Mucosa of descending colon (tissue), 3 donors: ENCODE measurements at regions not wholly inside any gene's neighbourhood (a gene's known extent, or its start where the extent isn't known, plus 50 kb on each side); places are given as distances from the start of the nearest gene placed in this dataset.

ENCODE experiments used
- ATAC-seq: fragments of 200-7000 bp; cut with Tn5 transposase; one replicate; pipeline ENCODE4 v1.9.1; 2020; ENCODE audit warnings: mild to moderate bottlenecking, moderate library complexity
- DNase-seq, 3 donors: peaks; one replicate each; pipeline ENCODE4 v3.0.0-alpha.2; 2020
- H3K36me3 ChIP-seq: fragments of 200-600 bp; one replicate; pipeline ENCODE4 v1.8.0; 2021; ENCODE audit warnings: low read depth, mild to moderate bottlenecking
- H3K4me1 ChIP-seq: fragments of 200-600 bp; one replicate; pipeline ENCODE4 v1.8.0; 2021; ENCODE audit warnings: low read depth, mild to moderate bottlenecking
- H3K4me3 ChIP-seq: fragments of 200-600 bp; one replicate; pipeline ENCODE4 v1.8.0; 2021; ENCODE audit warnings: mild to moderate bottlenecking
- H3K9me3 ChIP-seq: fragments of 200-600 bp; one replicate; pipeline ENCODE4 v1.8.0; 2021; ENCODE audit warnings: mild to moderate bottlenecking
- intact Hi-C, 2 donors: fragments of 100-400 bp; cut with DNase I in 1 of 2; cut with micrococcal nuclease in 1 of 2; formaldehyde crosslinking; loops; one replicate each; pipeline versions ENCODE4 v1.11.0 to v1.11.1; 2022; cut with DNase I, micrococcal nuclease
- TF ChIP-seq, protein P1 (sequence below): fragments of 200-600 bp; IDR thresholded peaks from one replicate; pipeline ENCODE4 v1.8.0; 2022; ENCODE audit warnings: antibody characterized with exemption, mild to moderate bottlenecking
- donor health status: DM: no; HTN: no; CAD: no; lungs with moderate emphysema.
- donor health status: DM: no; HTN: no; CAD: no.
- donor health status: DM: no; HTN: yes; CAD: no.

DNA sequence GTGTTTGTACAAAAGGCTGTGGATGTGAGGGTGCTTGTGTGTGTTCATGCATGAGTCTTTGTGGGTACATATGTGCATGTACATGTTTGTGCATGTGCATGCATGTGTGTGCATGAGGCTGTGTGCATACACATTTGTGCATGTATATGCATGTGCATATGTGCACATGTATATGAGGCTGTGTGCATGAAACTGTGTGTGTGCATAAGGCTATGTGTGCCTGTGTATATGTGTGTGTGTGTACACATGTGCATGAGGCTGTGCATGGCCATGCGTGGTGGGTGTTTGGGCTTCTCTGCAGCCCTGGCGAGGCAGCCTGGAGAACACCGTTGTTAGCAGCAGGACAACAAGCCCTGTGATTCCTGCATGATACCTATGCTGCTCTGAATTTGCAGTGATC is 207.7 kb upstream of the ADCY1 start:
- no peak overlapping the region for H3K4me3 ChIP-seq
- intact Hi-C loops: no loop called here
- no peaks in the 10 kb centered on the region for H3K4me1 ChIP-seq
- no peaks in the 10 kb centered on the region for H3K36me3 ChIP-seq
- TF ChIP-seq, protein P1, sequence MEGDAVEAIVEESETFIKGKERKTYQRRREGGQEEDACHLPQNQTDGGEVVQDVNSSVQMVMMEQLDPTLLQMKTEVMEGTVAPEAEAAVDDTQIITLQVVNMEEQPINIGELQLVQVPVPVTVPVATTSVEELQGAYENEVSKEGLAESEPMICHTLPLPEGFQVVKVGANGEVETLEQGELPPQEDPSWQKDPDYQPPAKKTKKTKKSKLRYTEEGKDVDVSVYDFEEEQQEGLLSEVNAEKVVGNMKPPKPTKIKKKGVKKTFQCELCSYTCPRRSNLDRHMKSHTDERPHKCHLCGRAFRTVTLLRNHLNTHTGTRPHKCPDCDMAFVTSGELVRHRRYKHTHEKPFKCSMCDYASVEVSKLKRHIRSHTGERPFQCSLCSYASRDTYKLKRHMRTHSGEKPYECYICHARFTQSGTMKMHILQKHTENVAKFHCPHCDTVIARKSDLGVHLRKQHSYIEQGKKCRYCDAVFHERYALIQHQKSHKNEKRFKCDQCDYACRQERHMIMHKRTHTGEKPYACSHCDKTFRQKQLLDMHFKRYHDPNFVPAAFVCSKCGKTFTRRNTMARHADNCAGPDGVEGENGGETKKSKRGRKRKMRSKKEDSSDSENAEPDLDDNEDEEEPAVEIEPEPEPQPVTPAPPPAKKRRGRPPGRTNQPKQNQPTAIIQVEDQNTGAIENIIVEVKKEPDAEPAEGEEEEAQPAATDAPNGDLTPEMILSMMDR: no peak
- DNase-seq (no peak), ATAC-seq (no peak)
- peaks cover 5% of the 10 kb centered on the region for H3K9me3 ChIP-seq

DNA sequence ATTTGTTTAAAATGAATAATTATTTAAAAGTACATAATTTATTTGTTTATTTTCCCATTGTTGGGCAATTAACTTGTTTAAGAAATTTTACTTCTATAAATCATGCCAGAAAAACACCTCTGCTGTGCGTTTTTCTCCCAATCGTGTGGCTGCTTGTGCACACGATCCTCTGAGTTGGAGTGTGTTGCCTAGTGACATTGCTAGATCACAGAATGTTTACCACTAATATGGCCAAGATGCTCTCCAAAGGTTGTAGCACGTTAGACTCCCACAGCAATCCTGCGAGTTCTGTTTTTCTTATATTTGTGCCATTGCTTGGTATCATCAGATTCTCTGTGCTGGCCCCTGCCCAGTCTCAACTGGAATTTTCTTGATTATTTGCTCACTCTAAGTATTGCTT is 207.1 kb upstream of the ADCY1 start:
- ATAC-seq (no peak), DNase-seq (no peak)
- Histone ChIP-seq H3K36me3 (no peaks in the 10 kb centered on the region), H3K4me1 (no peaks in the 10 kb centered on the region), H3K9me3 (peaks cover 5% of the 10 kb centered on the region), H3K4me3 (no peak overlapping the region)
- intact Hi-C loops: no loop called here
- TF ChIP-seq, protein P1: no peak

DNA sequence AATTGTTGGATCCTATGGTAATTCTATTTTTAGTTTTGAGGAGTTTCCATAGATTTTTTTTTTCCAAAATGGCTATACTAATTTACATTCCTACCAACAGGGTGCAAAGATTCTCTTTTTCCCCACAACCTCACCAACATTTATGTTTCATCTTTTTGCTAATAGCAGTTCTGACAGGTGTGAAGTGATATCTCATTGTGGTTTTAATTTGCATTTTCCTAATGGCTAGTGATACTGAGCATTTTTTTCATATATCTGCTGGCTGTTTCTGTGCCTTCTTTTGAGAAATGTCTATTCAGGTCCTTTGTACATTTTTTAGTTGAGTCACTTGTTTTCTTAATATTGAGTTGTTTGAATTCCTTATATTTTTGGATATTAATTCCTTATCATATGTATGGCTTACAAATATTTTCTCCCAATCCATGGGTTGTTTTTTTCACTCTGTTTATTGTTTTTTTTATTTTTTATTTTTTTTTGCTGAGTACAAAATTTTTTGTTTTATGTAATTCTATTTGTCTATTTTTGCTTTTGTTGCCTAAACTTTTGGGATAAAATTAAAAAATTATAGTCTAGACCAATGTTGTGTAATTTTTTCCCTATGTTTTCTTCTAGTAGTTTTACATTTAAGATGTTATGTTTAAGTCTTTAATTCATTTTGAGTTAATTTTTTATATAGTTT is 205.9 kb upstream of the ADCY1 start:
- intact Hi-C loops: no loop called here
- TF ChIP-seq, protein P1: no peak
- Histone ChIP-seq H3K4me1 (no peaks in the 10 kb centered on the region), H3K4me3 (no peak overlapping the region), H3K9me3 (peaks cover 5% of the 10 kb centered on the region), H3K36me3 (no peaks in the 10 kb centered on the region)
- no peak for DNase-seq
- no peak for ATAC-seq

DNA sequence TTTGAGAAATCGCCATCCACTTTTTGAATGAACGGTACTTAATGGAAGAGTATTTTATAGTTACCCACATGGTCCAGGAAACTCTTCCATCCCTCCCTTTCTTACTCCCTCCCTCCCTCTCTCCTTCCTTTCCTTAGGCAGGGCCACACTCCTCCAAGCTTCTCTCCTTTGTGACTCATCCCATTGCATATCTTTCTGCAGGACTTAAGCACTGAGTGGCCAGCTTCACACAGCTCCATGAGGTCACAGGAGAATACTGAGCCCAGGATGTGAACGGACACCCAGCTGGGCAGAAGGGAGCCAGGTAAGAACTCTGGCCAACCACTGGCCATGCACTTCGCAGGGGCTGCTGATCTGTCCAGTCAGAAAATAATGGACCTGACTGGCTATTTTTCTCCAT is 189.7 kb upstream of the ADCY1 start:
- H3K4me3 ChIP-seq: no peak overlapping the region

DNA sequence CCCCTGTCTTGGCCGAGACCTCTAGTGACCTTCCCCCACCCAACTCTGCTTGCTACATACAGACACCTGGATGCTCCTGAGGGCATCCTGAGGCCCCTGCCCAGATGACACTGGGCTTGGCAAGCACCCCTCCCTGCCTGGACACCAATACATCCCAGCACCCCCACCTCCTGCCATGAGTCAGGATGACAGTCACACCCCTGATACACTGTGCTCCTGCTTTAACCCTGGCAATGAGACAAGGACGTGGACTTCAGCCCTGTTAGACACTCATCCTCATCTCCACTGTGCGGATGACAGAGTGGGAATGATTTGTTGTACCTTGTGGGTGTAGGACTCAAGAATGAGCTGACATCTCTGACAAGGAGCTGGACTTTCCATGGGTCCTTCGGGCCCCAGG is 186.3 kb upstream of the ADCY1 start:
- TF ChIP-seq, protein P1: no peak
- no peaks in the 10 kb centered on the region for H3K4me1 ChIP-seq
- no peak for ATAC-seq
- H3K4me3 ChIP-seq: no peak overlapping the region
- DNase-seq: no peak
- peaks cover 4% of the 10 kb centered on the region for H3K9me3 ChIP-seq
- H3K36me3 ChIP-seq: no peaks in the 10 kb centered on the region
- intact Hi-C loops: no loop called here

More for the DNA sequence above, 189.7 kb upstream of the ADCY1 start:
- TF ChIP-seq, protein P1: no peak
- DNase-seq (no peak), ATAC-seq (no peak)
- intact Hi-C loops: no loop called here
- H3K36me3 ChIP-seq: no peaks in the 10 kb centered on the region
- H3K4me1 ChIP-seq: no peaks in the 10 kb centered on the region
- H3K9me3 ChIP-seq: no peaks in the 10 kb centered on the region
